EL (cell line): ENCODE measurements at regions not wholly inside any gene's neighbourhood (a gene's known extent, or its start where the extent isn't known, plus 50 kb on each side); places are given as distances from the start of the nearest gene placed in this dataset.
"Not testable (repeated sequence)": the region's sequence is repeated elsewhere in the genome, so short reads cannot be mapped to it uniquely, and the experiment has no call there.

Source experiments
- DNase-seq: peaks from one replicate; pipeline ENCODE4 v3.0.0-alpha.2; 2016

DNA sequence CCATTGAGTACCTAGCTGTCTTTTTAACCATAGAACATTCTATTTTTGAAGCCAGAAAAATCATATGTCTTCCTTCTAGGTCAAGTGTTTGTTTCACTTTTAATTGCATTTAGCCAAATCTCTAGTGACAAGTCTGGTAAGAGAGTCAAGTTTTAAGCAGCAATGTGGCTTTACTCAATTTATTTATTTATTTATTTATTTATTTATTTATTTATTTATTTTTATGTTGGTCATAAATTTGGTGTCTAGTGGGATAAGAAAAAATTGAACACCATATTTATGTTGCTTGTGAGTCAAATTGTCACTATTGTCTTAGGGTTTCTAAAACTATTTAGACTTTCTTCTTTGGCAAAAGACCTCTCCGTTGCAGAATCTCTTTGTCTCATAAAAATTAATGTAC is 174.5 kb upstream of the BCHE start:
- no peak for DNase-seq

DNA sequence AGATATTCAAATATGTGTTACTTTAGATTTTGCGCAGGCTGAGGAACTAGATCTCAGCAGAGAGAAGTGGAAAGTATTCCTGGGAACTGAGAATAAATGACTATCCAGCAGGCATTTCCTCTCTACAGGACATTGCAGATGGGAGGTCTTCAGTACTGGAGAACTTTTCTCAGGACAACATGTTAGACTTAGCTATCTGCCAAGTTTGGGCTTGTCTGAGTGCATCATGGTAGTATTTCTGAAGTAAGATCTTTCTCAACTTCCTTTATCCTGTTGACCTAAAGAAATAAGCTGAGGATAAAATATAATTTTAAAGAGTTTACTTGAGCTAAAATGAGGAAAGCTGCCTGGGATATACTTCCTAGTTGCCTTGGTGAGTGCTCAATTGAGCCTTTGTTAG is 167.9 kb upstream of the BCHE start:
- DNase-seq, result no peak

DNA sequence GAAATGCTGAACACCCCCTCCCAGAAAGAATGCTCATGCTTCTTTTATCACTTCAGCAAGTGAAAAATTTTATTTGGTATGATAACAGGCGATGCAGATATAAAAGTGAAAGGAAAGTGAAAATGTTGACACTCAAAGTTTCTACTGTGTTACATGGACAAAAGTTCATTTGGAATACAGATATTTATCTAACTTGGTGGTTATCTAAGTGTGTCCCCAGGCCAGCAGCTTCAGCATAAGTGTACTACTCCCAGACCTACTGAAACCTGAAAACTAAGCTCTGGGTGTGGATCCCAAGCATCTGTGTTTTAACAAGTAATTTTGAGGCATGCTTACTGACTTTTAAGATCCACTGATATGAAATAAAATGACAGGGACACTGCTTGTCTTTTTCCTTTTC is 157.1 kb upstream of the BCHE start:
- no peak for DNase-seq

DNA sequence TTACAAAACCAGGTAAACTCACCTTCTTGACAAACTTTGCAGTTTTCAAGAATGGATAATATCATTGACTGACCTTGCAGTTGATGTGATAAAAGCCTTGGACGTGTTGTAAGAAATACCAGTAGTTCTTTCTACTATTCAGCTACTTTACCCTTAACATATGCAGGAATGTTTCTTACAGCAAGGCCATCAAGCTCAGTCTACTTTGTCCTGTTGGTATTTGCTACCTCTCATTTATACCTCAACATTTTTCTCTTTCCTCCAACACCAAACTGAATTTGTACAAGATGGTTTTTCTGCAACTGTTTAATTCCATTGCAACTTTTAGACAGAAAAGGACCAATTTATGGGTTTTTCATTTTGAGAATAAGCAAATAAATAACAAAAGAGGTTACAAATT is 147.4 kb upstream of the BCHE start:
- no peak for DNase-seq

DNA sequence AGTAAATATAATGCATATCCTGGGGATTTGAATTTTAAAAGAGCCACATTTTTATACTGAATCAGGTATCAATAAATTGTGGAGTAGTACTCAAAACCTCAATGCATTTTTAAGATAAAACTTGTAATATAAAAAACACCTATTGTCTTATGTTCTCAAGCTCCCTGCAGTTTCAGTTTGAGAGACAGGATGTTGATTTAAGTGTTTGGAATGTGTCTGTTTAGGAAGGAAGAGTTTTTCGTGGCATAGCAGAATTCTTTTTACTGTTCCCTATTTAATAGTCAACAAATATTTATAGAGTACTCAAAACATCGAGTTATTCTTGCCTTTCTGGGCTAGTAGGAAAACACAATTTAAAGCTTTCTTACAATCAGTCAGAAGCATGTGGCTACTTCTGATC is 146.1 kb upstream of the BCHE start:
- no peak for DNase-seq

DNA sequence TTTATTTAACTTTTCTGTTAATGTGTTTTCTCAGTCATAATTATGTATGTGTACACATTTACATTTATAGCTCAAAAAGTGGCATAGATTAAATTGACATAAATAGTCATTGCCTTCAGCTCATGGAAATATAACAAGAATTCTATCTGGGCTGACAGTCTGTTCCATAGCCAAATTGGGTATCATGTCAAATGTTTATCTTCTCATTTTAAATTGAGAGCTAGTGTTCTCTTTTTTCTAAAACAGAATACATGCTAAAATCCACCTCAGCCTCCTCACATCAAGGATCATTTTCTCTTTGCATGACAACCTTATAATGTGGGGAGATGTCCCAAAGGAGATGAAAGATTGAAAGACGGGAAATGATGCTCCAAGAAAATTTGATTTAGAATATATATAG is 144.1 kb upstream of the BCHE start:
- DNase-seq, result no peak

DNA sequence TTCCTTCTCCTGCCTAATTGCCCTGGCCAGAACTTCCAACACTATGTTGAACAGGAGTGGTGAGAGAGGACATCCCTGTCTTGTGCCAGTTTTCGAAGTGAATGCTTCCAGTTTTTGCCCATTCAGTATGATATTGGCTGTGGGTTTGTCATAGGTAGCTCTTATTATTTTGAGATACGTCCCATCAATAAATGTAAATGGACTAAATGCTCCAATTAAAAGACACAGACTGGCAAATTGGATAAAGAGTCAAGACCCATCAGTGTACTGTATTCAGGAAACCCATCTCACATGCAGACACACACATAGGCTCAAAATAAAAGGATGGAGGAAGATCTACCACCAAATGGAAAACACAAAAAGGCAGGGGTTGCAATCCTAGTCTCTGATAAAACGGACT is 123.6 kb upstream of the BCHE start:
- not testable (repeated sequence) for DNase-seq

DNA sequence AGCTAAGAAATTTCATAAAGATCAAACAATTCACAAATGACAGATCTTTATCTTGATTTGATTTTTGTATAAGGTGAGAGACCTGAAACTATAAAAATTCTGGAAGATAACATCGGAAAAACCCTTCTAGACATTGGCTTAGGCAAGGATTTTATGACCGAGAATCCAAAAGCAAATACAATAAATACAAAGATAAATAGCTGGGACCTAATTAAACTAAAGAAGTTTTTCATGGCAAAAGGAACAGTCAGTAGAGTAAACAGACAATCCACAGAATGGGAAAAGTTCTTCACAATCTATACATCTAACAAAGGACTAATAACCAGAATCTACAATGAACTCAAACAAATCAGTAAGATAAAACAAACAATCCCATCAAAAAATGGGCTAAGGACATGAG is 116.9 kb upstream of the BCHE start:
- DNase-seq, result no peak

DNA sequence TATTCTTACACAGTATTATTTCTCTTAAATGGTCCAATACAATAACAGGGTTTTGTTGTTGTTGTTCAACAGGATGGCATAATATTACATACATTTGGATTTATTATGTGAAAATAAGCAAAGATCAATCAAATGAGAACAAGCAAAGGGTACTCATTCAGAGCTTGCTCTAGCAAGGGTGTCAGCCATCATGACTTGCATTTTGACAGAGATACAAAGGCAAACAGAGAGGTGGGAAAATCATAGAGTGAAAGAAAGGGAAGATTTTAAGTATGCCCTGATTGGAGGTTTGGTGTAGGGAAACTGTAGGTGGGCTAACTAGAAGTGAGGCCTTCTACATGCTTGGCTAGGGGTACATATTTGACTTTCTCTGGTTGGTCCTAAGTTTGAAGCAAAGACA is 109.1 kb upstream of the BCHE start:
- no peak for DNase-seq

DNA sequence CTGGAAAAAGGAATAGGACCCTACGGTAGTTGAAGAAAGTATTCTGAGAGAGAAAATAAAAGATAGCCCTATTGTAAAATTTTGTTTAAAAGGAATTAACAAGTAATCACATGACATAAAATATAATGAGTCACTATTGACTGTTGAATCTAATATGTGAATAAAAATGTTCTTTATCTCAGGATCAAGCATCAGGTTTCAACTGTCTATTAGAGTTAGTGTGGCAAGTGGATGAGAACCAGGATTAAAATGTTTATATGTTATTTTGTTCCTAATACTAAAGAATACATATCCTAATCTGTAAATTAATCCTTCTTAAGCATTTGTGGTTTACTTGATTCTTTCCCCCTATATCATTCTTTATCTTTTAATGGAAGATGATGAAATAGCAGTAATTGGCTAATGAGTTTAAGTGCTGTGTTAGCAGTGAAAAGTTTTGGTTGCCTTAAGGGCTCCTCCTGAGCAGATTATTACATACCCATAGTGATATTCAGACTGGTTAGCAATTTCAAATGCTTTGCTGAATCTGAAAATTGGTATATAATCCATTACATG is 101.8 kb upstream of the BCHE start:
- DNase-seq, result no peak

DNA sequence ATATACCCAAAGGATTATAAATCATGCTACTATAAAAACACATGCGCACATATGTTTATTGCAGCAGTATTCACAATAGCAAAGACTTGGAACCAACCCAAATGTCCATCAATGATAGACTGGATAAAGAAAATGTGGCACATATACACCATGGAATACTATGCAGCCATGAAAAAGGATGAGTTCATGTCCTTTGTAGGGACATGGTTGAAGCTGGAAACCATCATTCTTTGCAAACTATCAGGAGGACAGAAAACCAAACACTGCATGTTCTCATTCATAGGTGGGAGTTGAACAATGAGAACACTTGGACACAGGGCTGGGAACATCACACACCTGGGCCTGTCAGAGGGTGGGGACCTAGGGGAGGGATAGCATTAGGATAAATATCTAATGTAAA is 98.9 kb upstream of the BCHE start:
- not testable (repeated sequence) for DNase-seq

DNA sequence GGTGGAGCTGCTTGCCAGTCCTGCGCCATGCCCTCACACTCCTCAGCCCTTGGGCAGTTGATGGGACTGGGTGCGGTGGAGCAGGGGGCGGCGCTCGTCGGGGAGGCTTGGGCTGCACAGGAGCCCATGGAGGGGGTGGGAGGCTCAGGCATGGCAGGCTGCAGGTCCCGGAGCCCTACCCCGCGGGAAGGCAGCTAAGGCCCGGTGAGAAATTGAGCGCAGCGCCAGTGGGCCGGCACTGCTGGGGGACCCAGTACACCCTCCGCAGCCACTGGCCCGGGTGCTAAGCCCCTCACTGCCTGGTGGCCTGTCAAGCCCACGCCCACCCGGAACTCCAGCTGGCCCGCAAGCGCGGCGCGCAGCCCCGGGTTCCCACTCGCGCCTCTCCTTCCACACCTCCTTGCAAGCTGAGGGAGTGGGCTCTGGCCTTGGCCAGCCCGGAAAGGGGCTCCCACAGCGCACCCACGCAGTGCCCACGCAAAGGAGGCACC is 87.1 kb upstream of the BCHE start:
- DNase-seq, result not testable (repeated sequence)

DNA sequence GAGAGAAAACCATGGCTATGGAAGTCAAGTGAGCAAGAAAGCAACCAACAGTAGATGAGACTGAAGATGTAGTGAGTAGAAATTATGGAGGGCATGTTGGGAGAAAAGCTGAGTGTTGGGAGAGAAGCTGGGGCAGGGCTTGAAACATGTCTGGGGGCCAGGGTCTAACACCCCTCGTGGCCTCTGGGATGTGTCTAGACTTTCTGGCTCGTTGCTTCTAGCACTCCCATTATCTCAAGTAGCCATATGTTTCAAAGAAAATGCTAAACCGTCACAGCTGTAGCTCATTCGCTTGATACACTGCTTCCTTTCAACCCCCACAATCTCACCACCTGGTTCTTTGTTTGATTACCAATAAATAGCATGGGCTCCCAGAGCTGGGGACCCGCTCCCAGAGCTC is 83.8 kb upstream of the BCHE start:
- DNase-seq, result no peak

DNA sequence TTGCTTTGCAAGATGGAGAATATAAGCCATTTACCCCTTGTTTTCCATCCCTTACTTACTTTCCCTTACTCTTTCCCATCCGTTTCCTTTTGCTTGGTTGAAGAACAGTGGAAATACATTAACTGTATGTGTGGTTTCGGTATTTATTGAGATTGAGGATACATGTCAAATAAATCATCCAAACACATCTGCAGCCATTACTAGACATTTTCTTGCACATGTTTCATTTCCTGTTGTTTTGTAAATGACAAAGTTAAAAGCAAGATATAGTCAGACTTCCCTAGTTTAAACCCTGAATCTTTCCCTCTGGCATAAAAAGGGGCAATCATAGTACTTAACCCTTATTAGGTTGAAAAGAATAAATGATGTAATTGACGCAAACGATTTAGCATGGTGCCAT is 82.1 kb upstream of the BCHE start:
- no peak for DNase-seq

DNA sequence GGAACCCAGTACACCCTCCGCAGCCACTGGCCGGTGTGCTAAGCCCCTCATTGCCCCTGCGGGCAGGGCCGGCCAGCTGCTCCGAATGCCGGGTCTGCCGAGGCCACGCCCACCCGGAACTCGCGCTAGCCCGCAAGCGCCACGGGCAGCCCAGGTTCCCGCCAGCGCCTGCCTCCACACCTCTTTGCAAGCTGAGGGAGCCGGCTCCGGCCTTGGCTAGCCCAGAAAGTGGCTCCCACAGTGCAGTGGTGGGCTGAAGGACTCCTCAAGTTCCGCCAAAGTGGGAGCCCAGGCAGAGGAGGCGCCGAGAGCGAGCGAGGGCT is 81.4 kb upstream of the BCHE start:
- DNase-seq, result no peak

DNA sequence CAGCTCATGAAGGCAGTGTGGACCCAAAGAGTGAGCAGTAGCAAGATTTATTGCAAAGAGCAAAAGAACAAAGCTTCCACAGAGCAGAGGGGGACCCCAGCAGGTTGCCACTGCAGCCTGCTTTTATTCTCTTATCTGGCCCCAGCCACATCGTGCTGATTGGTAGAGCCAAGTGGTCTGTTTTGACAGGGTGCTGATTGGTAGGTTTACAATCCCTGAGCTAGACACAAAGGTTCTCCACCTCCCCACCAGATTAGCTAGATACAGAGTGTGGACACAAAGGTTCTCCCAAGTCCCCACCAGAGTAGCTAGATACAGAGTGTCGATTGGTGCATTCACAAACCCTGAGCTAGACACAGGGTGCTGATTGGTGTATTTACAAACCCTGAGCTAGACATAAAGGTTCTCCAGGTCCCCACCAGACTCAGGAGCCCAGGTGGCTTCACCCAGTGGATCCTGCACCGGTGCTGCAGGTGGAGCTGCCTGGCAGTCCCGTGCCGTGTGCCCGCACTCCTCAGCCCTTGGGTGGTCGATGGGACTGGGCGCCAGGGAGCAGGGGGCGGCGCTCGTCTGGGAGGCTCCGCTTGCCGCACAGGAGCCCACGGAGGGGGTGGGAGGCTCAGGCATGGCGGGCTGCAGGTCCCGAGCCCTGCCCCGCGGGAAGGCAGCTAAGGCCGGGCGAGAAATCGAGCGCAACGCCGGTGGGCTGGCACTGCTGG is 80.9 kb upstream of the BCHE start:
- not testable (repeated sequence) for DNase-seq

DNA sequence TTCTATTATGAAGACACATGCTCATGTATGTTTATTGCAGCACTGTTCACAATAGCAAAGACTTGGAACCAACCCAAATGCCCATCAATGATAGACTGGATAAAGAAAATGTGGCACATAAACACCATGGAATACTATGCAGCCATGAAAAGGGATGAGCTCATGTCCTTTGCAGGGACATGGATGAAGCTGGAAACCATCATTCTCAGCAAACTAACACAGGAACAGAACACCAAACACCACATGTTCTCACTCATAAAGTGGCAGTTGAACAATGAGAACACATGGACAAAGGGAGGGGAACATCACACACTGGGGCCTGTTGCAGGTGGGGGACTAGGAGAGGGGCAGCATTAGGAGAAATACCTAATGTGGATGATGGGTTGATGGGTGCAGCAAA is 77.9 kb upstream of the BCHE start:
- not testable (repeated sequence) for DNase-seq

DNA sequence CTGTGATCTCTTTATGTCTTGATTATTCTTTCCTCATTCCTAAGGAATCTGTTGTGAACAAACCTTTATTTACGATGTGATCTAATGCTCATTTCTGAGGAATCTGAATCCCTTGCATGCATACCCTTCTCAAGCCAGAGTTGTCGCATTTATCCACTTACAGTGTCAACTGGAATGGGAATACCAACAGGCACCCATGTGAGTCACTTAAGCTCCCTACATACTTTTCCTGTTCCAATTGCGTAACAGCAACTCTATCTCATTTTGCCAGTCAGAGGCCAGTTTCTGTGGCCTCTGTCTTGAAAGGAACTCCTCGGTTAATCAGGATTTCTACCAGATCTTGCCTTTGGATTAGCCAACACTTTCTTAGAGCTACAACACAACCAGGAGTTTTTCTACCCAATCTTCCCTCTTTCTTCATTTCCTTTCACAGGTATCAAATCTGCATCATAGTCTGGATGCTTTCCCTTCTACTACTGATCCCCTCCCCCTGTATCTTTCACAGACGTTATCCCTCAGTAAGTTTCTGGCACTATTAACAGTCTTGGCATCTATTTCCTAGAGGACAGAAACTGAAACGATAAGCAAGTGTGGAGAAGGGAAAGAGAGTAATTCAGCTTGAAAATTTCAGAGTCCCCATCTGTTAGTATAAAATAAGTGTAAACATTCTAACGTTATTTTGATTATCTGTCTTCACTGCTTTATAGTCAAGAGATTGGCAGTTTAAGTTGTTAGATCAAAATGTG is 66.8 kb upstream of the BCHE start:
- DNase-seq, result no peak

DNA sequence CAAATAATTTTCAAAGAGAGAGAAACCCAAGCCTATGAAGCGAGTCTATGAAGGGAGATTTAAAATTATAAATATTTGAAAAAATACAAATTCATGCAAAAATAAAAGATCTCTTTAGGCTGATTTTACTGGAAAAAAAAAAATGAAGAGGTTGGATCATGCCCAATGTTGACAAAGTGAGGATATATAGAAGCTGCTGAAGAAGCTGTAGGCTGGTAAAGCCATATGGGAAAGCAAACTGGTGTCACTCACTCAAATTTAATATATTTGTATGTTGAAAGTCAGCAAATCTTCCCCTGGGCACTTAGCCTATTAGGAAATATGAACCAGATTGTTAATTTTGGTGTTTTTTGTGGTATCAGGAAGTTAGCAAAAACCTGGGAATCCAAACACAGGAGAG is 61.8 kb upstream of the BCHE start:
- no peak for DNase-seq

DNA sequence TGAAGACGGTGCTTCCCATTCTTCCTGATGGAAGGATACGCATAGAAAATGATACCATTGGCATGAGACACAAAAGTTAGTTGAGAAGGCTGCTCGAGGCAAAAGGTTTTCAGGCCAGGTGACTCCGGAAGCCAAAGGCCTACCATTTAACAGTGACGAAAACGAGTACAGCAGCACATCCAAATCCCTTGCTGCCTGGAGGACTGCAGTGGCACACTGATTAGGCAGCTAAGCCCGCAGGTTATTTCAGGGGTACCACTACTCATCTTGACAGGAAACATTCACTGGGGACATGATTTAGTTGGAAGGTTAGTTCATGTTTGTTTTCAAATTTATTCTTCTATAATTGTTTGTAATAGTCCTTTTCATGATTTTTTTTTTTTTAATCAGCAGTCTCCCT is 59.9 kb upstream of the BCHE start:
- no peak for DNase-seq

DNA sequence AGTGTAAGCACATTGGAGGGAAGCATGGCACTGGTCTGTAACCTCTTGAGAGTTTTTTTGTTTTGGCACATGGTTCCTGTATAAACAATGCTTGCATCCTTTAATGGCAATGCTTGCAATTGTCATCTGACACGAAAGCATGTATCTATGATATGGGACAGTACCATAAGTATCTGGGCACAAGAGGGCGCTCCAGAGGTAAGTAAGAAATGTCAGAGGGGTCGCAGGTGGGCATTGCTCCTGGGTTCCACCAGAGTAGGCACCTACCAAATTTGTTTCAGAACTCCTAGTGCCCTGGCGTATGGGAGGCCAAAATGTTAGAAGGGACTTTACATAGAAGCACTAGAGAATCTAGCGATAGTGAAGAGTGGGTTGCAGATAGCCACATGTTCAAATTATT is 58.7 kb upstream of the BCHE start:
- no peak for DNase-seq

DNA sequence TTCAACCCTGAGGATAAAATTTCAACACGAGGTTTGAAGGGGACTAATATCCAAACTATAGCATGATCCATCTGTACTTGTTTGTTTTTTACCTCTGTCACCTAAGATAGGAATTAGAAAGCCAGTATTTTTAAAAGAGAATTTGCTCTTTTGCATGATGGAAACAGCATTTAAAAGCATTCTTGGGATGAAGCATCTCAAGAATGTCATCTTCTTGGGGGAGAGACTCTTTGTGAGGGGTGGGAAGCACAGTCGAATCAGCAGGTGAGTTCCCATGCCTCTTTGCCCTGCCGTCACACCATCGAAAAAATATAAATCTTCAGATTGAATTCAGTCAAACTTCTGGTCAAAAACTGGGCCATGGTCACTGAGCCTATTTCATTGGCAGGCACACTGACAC is 55.3 kb upstream of the BCHE start:
- no peak for DNase-seq
